ENCODE measurements at regions not wholly inside any gene's neighbourhood (a gene's known extent, or its start where the extent isn't known, plus 50 kb on each side); places are given as distances from the start of the nearest gene placed in this dataset.

- TF ChIP-seq, protein P1, sequence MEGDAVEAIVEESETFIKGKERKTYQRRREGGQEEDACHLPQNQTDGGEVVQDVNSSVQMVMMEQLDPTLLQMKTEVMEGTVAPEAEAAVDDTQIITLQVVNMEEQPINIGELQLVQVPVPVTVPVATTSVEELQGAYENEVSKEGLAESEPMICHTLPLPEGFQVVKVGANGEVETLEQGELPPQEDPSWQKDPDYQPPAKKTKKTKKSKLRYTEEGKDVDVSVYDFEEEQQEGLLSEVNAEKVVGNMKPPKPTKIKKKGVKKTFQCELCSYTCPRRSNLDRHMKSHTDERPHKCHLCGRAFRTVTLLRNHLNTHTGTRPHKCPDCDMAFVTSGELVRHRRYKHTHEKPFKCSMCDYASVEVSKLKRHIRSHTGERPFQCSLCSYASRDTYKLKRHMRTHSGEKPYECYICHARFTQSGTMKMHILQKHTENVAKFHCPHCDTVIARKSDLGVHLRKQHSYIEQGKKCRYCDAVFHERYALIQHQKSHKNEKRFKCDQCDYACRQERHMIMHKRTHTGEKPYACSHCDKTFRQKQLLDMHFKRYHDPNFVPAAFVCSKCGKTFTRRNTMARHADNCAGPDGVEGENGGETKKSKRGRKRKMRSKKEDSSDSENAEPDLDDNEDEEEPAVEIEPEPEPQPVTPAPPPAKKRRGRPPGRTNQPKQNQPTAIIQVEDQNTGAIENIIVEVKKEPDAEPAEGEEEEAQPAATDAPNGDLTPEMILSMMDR (conservative IDR thresholded peaks at IDR 0.05) = no peak
- no peak for TF ChIP-seq ZFX (IDR thresholded peaks at IDR 0.05)
Measured at GRCh38 chr2:226649871-226650660, 149.6 kb downstream of the IRS1 start.
